GM19468 (cell line): ENCODE measurements at regions not wholly inside any gene's neighbourhood (a gene's known extent, or its start where the extent isn't known, plus 50 kb on each side); places are given as distances from the start of the nearest gene placed in this dataset.

ENCODE experiments used
- ATAC-seq: cut with Tn5 transposase; IDR thresholded peaks from one replicate; pipeline ENCODE4 v1.9.1; 2021; ENCODE audit warnings: mild to moderate bottlenecking, moderate library complexity, moderate number of reproducible peaks; ENCODE audit not compliant: unreplicated experiment; ENCODE audit errors: extremely low read depth

DNA sequence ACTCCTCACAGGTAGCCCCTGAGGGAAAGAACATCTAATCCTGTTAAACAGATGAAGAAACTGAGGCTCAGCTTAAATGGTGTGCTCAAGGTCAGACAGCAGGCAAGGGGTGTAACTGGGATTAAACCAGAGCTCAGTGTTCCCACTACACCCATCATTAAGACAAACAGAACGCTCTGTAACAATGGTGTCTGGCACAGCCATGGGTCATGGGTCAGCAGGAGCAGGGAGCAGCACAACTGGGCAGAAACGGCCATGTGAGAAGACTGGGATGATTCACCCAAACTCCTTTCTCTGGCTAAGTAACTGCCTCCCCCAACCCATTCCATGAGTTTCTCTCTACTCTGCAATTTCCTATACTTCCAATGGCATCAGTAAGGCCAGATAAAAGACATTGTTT, 85.5 kb upstream of the PDE1C start:
- no peak for ATAC-seq

DNA sequence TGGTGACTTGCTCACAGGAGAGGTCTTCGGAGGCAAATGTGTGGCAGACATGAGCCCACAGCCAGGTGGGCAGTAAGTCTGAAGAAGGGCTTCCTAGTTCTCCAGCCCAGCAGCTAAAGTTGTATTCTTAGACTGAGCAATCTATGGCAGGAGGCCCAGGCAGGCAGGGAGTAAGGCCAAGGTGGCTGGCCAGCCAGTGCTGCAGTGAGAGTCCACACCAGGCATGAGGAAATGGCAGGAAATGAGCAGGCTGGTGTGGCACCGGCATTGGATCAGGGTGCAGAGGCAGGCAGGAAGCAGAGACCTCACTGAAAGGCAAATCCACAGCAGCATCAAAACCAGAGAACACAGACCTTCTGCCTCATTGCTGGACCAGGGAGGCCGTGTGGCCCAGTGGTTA, 84.6 kb upstream of the PDE1C start:
- ATAC-seq, result no peak

DNA sequence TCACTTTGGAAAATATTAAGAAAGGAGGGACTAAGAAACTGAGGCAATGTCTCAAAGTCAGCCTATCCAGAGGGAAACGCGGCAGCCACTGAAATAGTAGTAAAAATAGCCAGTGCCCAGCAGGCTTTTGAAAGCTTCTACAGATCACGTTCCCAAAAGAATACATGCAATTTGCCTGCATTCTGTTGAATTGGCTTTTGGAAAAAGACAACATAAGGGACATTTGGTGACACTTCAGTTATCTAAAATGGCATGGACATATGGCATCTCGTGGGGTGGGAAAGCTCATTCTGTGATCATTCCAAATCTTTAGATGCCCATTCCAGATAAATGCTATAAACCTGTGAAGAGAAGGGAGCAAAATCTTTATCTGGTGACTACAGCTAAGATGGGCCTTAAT, 82.8 kb upstream of the PDE1C start:
- no peak for ATAC-seq

DNA sequence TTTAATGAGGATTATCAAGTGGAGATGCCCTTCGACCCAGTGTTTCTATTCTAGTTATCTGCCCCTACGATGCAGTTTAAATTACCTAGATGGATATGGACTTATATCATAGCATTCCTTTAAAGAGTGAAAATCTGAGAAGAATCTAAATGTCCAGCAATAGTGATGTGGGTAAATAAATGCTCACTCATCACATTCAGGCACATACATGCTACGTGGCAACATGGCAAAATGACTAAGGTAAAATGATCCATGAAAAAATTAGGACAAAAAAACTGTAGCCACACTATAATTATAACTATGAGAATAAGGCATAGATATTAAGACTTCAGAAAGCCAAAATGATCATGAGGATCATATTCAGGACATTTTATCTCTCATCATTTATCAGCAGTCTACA, 82.4 kb upstream of the PDE1C start:
- ATAC-seq, result no peak

DNA sequence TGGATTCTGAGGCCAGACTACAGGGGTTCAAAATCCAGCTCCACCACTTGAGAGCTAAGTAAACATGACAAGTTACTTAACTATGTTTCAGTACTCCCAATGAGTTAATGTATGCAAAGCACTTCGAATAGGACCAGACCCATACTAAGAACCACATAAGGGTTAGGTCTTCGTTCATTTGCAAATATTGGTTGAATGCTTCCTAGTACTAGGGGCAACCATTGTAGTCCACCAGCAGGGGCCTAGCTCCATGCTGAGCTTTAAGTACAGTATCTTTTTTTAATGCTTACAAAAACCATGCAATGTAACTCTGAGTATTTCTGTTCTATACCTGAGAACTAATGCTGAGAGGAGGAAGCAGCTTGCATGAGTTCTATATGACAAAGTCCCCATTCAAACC, 80.4 kb upstream of the PDE1C start:
- no peak for ATAC-seq

DNA sequence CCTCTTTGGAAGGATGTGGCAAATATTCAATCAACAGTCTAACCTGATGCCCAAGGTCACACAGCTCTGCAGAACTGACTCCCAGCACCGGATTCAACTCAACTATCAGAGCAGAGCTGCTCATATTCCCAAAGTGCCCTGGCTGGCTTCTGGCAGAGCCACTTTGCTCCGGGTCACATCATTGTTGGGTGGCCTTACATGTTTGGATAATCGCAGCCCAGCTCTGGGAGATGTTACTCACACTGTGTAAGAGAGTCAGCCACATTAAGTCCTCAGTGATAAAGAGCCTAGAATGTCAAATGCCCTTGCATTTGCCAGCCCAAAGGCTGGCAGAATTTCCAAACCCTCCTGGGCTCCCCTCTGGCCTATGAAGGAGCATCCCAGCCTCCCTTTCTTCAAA, 79.8 kb upstream of the PDE1C start:
- ATAC-seq, result no peak

DNA sequence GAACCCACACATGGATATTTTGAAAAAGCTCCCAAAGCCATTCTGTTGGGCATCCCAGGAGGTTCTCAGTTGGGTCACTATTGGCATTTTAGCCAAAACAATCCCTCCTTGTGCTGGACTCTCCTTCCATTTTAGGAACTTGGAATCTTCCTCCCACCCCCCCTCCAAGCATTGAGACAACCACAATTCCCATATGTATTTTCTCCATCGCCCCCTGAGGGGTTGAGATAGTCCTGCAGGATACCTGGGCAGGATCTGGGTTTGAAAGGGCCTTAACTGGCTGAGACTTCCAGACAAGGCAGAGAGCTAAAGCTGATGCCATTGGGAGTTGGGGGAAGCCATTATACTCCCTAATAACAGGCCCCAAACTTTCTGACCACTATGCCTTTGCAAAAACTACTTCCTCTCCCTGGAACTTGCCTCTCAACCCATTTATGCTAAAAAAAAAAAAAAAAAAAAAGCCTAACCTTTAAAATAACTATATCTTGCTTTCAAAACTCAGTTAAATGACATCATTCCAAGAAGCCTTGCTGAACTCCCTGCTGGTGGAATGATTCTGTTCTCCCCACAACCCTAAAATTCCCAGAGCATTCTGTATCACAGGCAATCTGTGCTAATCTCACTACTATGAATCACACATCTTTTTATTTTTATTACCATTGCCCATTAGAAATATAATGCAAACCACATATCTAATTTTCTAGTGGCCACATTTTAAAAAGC, 77.5 kb upstream of the PDE1C start:
- ATAC-seq, result no peak

DNA sequence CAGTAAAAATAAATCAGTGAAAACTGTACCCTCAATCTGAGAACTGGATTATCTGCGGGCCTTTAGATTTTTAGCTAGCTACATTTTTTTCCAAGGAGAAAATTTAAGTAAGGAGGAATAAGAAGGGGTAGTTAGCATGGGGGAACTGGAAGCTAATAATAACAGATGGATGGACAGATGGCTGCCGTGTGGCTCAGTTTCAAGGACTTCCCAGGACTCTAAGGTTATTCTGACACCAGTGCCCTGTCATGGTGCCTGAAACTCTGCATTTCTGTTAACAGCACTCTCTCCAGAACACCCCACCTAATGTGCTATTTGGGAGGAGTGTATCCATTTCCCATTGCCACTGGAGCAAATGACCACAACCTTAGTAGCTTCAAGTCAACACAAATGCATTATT, 75.7 kb upstream of the PDE1C start:
- ATAC-seq, result no peak

DNA sequence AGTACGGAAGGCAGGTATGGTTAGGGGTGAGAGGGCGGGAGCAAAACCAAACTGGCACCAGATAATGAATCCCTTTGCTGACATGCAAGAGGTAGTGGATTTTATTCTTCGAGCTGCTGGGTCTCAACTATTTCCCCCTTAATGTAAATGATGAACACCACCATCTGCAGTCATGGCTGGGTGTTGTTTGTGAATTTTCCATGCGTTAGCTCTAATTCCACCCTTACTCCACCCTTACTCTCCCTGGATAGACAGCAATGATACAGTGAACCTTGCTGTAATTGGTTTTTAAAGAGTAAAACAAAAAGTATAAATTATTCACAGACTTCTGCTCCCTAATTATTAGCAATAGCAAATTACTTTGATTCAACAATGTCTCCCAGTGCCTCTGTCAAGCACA, 74.5 kb upstream of the PDE1C start:
- no peak for ATAC-seq

DNA sequence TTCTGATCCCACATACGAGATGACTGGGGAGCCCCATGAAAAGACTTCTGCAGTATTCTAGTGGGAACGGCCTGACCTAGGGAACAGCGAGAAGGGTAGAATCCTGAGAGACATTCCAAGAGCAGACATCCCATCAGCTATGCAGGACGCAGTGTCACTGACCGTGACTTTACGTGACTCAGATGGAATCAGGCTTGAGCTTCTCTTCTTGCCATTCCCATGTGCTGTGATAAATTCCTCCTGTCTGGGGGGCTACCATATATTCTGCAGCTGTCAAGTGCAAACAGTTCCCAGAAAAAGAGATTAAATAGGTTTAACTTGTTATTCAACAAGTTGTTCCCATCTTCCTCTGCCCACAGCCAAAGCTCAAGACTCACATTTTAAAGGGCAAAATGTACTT, 73.1 kb upstream of the PDE1C start:
- no peak for ATAC-seq

DNA sequence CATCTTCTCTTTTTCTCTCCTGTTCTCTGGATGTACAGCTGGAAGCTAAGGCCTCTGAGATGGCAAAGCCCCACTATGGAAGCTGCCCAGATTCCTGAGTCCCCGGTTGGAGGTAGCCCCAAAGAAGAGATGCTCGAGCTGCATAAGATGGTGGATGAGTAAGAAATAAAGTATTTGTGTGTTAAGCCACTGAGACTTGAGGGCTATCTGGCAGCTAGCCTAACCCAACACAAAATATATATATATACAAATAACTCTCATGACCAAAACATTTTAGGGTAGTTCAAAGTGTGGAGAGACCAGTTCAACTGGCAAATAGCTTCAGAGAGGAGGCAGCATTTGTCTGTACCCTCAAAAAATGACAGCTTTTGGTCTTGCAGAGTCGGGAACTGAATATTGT, 72.4 kb upstream of the PDE1C start:
- ATAC-seq, result no peak

DNA sequence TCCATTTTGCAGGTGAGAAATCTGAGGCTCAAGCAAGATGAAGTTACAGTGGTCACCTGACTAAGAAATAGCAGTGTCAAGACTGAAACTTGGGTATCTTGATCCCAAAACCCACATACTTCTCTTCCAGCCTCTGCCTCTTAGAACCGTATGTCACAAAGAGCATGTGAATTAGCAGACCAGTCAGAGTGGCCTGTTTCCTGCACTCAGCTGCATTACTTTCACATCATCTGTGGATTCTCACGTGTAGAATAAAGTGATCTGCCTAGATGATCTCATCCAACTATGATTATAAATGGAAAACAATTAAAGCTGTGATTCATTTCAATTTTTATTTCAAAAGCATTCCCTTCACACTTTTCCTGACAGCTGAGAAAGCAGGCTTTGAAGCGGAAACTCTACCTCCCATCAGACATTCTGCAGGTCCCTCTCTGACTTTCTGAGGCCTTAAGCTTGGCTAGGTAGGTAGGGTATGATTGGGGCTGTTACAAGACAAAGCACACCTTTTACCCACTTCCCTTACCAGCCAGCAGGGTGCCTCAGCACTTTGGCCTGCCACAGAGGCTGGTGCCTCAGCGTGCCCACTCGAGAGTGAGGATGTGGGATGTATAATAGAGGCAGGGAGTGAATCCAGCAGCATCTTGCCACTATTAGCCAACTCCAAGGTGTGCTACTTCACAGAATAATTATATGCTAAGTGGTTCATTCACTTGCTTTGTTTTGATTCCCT, 70.2 kb upstream of the PDE1C start:
- no peak for ATAC-seq

DNA sequence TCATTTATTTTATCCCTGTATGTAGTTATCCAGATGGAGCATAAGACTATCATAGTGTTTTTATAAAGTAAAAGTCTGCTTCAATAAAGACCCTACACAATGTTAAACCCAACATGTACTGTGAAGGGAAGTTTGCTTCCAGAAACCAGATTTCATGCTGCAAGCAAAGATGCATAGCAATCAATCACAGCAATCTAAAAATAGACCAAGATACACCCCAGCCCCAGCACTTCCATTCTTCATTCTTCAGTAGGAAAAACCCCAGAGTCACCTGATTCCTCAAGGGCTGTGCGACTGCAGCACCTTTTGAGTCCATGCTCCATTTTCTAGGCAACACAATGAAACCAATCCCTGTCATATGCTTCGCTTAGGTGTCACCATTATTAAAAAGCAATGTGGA, 66.9 kb upstream of the PDE1C start:
- no peak for ATAC-seq

DNA sequence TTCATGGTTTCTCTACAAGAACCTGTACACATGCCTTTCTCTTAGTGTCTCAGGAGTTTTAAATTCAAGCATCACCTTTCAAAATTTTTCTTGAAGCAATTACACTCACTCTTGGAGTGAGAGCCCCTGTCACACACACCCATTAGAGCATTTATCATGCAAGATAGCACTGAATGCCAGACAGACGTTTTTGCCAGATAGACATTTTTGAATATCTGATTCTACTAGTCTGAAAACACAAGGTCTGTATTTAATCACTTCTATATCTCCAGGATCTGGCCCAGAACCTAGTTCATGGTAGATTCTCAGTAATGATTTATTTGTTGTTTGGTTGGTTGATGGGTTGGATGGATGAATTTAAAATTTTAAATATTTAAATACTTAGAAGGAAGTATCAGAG, 60.9 kb upstream of the PDE1C start:
- no peak for ATAC-seq

DNA sequence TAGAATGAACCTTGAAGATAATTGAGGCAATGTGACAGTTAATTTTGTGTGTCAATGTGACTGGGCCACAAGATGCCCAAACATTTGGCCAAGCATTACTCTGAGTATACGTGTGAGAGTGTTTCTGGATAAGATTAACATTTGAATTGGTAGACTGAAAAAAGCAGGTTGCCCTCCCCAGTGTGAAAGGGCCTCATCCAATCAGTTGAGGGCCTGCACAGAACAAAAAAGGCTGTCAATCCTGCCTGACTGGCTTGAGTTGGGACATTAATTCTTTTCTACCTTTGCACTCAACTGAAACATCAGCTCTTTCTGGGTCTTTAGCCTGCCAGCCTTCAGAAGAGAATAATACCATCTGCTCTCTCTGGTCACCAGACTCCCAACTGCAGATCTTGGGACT, 56.6 kb upstream of the PDE1C start:
- no peak for ATAC-seq
